ENCODE measurements at regions not wholly inside any gene's neighbourhood (a gene's known extent, or its start where the extent isn't known, plus 50 kb on each side); places are given as distances from the start of the nearest gene placed in this dataset.

- H3K4me3 ChIP-seq (ENCODE audit: low read depth, low read length): no peak overlapping the region
- in situ Hi-C loops (cut with HindIII; ENCODE audit: low sequenced_read_pairs): no loop called here
- no peak for DNase-seq (ENCODE audit: low read depth)
- no peak for TF ChIP-seq CTCF (IDR thresholded peaks at IDR 0.05; ENCODE audit: low read depth, low read length, missing control alignments)
Observed at GRCh38 chr3:82079335-82079890, 318.0 kb upstream of the GBE1 start.

- H3K4me3 ChIP-seq (ENCODE audit: low read depth, low read length): no peak overlapping the region
- DNase-seq (ENCODE audit: low read depth): no peak
- TF ChIP-seq CTCF (IDR thresholded peaks at IDR 0.05; ENCODE audit: low read depth, low read length, missing control alignments): no peak
- in situ Hi-C loops (cut with HindIII; ENCODE audit: low sequenced_read_pairs): no loop called here
Observed at GRCh38 chr3:82078246-82078645, 316.8 kb upstream of the GBE1 start.

GRCh38 chr3:82067420-82067819 lies 306.0 kb upstream of the GBE1 start:
- in situ Hi-C loops (cut with HindIII; ENCODE audit: low sequenced_read_pairs): no loop called here

GRCh38 chr3:82058809-82059208 lies 297.4 kb upstream of the GBE1 start:
- no peak for DNase-seq (ENCODE audit: low read depth)
- TF ChIP-seq CTCF (IDR thresholded peaks at IDR 0.05; ENCODE audit: low read depth, low read length, missing control alignments): no peak
- H3K4me3 ChIP-seq (ENCODE audit: low read depth, low read length): no peak overlapping the region
- in situ Hi-C loops (cut with HindIII; ENCODE audit: low sequenced_read_pairs): no loop called here

More at GRCh38 chr3:82067420-82067819, 306.0 kb upstream of the GBE1 start:
- no peak for TF ChIP-seq CTCF (IDR thresholded peaks at IDR 0.05; ENCODE audit: low read depth, low read length, missing control alignments)
- no peak for DNase-seq (ENCODE audit: low read depth)
- no peak overlapping the region for H3K4me3 ChIP-seq (ENCODE audit: low read depth, low read length)

GRCh38 chr3:82055792-82056191 lies 294.3 kb upstream of the GBE1 start:
- in situ Hi-C loops (cut with HindIII; ENCODE audit: low sequenced_read_pairs): no loop called here
- peak; percentile 27 for DNase-seq (ENCODE audit: low read depth)
- H3K4me3 ChIP-seq (ENCODE audit: low read depth, low read length): no peak overlapping the region
- TF ChIP-seq CTCF (IDR thresholded peaks at IDR 0.05; ENCODE audit: low read depth, low read length, missing control alignments): no peak

GRCh38 chr3:82054849-82055248 lies 293.4 kb upstream of the GBE1 start:
- TF ChIP-seq CTCF (IDR thresholded peaks at IDR 0.05; ENCODE audit: low read depth, low read length, missing control alignments): no peak
- in situ Hi-C loops (cut with HindIII; ENCODE audit: low sequenced_read_pairs): no loop called here
- H3K4me3 ChIP-seq (ENCODE audit: low read depth, low read length): no peak overlapping the region
- no peak for DNase-seq (ENCODE audit: low read depth)
